Effector CD4-positive, alpha-beta T cell (primary cell): ENCODE measurements at regions not wholly inside any gene's neighbourhood (a gene's known extent, or its start where the extent isn't known, plus 50 kb on each side); places are given as distances from the start of the nearest gene placed in this dataset.
"Not testable (repeated sequence)": the region's sequence is repeated elsewhere in the genome, so short reads cannot be mapped to it uniquely, and the experiment has no call there.

Experiments used
- DNase-seq: peaks from one replicate; pipeline ENCODE4 v3.0.0-alpha.2; 2020

GRCh38 chr2:6143812-6144211 is 451.6 kb downstream of the SOX11 start:
- DNase-seq = no peak

DNA sequence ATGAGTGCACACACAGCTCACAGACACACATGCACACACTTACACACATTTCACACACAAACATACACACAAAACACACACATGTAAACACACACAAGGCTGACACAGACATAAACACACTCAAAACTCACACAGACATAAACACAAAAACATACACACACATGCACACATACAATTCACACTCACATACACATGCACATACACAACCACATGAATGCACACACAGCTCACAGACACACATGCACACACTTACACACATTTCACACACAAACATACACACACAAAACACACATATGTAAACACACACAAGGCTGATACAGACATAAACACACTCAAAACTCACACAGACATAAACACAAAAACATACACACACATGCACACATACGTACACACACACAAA is 455.0 kb downstream of the SOX11 start:
- not testable (repeated sequence) for DNase-seq

- DNase-seq = no peak
Measured at GRCh38 chr2:6148882-6149281, 456.7 kb downstream of the SOX11 start.

- no peak for DNase-seq
Measured at GRCh38 chr2:6159606-6160005, 467.4 kb downstream of the SOX11 start.

DNA sequence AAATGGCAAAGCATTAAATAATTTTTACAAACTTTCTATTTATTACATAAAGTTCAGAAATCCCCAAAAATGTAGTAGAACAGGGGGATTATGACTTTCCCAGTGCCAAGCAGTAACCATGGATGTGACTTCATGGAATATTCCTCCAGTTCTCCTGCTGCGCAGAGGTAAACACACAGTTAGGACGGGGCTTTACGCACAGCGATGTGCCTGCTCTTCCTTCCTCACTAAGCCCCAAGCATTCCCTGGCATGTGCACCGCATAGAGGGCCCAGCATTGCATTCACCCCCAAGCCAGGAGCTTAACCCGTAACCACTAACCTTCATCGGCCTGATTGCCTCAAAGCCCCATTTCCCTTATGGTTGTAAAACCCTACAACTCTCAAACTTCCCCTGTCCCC is 471.7 kb downstream of the SOX11 start:
- no peak for DNase-seq

GRCh38 chr2:6164986-6165747 is 473.0 kb downstream of the SOX11 start:
- no peak for DNase-seq

- DNase-seq = no peak
Measured at GRCh38 chr2:6167592-6168138, 475.5 kb downstream of the SOX11 start.

- no peak for DNase-seq
Measured at GRCh38 chr2:6168485-6168884, 476.3 kb downstream of the SOX11 start.

DNA sequence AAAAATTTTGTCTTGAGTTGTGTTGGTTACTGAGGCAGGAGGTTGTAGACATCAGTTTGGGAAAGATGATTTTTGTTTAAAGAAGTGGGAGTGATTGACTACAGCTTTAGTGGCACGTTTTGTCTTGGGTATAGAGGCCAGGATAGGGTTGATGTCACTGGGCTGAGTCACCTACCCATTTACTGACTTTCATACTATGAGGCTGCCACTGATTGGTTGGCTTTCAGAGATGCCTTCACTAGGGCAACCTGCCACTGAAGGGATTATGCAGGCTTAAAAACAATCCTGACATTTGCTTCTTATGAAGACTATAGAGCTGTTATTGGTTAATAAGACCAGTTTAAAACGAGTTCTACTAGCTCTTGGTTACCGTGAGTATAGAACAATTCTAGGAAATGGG is 479.1 kb downstream of the SOX11 start:
- no peak for DNase-seq

DNA sequence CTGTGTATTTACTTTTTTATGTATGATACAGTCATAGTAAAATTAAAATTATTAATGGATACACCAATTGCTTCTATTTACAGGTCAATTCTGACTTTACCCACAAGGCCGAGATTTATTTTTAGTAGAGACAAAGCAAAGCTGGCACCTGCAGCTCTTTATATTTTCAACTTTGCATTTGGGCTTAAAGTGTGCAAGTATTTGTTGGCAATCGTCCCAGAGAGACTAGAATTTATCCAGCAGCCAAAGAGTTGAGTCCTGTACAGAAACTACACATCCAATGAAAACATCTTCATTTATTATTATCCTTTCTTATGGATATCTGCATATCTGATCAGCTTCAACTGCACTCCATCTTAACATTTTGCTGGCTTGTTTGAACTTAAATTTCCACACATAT is 485.6 kb downstream of the SOX11 start:
- DNase-seq = no peak

GRCh38 chr2:6181525-6181924 is 489.3 kb downstream of the SOX11 start:
- no peak for DNase-seq

DNA sequence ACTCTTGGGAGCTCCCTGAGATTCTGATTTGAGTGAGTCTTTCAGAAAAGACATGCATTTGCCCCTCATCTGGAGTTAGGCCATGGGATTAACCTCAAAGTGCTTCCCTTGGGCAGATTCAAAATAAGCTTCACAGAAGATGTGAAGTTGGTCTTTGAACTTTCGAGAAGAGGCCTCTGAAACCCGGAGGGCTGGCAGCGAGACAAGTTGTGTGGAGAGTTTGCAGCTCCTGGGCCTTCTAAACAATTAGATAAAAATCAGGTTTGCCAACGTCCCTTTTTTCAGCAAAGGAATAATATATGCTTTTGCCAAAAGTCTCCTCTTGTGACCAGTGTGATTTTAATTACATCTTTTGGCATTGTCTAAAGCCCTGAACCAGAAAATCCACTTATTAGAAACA is 489.7 kb downstream of the SOX11 start:
- DNase-seq = no peak

GRCh38 chr2:6183226-6183625 is 491.0 kb downstream of the SOX11 start:
- DNase-seq = no peak

DNA sequence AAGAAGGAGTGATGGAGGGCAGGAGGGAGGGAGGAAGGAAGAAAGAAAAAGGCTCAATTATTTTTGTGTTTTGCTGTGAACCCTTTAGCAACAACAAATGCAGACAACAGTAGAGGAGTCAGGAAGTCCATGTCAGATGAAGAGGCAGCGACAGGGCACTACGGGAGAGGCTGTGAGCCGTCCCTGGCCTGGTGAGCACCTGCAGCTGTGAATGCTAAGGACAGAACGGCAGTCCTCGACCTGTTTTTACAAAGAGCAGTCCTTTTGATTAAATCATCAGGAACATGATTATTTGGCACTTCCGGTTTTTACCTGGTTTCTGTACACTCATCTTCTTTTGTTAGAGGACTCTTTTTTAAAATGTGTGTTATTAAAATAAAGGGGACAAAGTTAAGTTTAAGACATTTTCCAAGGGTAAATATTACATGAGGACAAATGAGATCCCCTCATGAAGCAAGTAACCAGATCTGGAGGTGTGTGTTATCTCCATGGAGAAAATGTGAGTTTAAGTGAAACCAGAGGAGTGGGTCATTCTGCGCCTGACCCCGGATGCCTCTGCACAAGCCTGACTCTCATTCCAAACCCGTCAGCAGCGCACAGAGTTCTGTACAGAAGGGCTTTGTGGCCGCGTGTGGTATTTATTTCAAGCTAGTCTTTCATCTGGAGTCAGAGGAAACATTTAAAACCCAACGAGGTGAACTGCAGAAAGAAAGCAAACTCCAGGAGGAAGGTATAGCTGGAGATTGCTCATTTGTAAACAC is 492.5 kb downstream of the SOX11 start:
- DNase-seq = no peak

- no peak for DNase-seq
Measured at GRCh38 chr2:6186332-6187151, 494.4 kb downstream of the SOX11 start.

- DNase-seq = no peak
Measured at GRCh38 chr2:6196449-6196848, 504.3 kb downstream of the SOX11 start.

GRCh38 chr2:6198370-6198919 is 506.3 kb downstream of the SOX11 start:
- not testable (repeated sequence) for DNase-seq

- DNase-seq = no peak
Measured at GRCh38 chr2:6202756-6203155, 510.6 kb downstream of the SOX11 start.

DNA sequence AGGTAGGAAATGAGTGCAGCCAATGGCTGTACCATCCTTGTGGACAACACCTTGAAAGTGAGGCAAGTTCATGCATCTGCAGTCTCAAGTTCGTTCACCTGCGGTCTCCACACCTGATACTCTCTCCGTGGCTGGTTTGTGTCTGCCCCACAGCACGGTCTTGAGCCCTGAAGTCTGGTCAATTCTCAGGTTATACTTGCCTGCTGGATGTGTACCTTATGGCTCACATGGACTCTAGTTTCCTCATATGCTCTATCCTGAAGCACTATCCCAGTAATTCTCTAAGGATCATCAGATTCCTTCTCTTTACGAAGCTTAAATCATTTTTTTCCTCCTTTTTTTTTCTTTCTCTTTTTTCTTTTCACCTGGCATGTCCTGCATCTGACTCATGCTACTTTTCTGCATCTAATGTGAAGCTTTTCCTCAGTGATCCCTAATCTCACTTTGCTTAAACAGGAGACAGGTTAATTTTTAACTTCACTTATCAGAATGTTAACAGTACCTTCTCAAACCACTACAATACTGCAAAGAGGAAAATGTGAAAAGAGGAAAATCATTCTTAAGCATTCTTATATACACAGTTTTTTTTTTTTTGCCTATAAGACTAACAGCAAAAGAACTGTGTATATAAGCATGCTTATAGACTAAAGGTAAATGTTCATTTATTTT is 511.2 kb downstream of the SOX11 start:
- DNase-seq = no peak

DNA sequence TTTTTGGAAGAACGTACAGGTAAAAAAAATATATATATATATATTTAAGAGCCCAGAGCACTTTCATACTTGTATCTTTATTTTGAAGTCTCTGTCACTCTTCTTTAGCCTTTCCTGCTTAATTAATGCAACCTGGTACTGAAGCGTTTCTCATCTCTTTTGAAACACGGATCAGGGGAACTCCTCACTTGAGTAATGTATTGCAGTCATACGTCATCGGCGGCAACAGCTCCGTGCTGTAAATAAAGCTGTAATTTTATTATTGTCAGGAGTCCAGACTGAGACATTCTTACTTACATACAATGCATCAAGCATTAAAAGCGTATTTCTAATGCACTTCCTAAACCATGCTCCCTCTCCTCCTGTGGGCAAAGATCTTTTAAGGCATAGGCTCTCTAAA is 514.7 kb downstream of the SOX11 start:
- no peak for DNase-seq

- no peak for DNase-seq
Measured at GRCh38 chr2:6211236-6211635, 519.1 kb downstream of the SOX11 start.

DNA sequence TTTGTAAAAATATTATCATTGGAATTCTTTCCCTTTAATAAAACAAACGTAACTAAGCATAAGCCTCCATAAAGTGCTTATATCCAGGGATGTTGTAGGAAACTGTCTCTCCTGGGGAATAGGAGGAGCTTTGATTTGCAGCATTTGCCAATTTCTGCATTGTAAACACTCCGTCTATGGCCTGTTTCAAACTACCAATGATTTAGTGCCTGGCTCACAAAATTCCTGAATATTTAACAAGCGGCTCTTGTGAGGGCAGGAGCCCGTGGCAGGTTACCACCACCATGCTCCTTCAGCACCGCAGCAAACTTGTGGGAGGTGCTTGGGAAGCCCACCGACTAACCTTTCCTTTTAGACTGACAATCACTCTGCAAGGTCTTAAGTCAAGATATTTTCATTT is 520.3 kb downstream of the SOX11 start:
- DNase-seq = no peak
